ENCODE measurements at regions not wholly inside any gene's neighbourhood (a gene's known extent, or its start where the extent isn't known, plus 50 kb on each side); places are given as distances from the start of the nearest gene placed in this dataset.

- Histone ChIP-seq H3K27me3 (ENCODE audit: low read depth, low read length) (peaks cover 25% of the 10 kb centered on the region), H3K36me3 (replicated peaks; ENCODE audit: low read depth, low read length) (no peaks in the 10 kb centered on the region), H2AFZ (ENCODE audit: low read depth, low read length) (no peak overlapping the region), H4K20me1 (ENCODE audit: insufficient read depth, low read length) (no peaks in the 10 kb centered on the region), H3K9me3 (ENCODE audit: insufficient read depth, low read length) (no peaks in the 10 kb centered on the region), H3K4me1 (ENCODE audit: low read length) (no peaks in the 10 kb centered on the region), H3K9ac (ENCODE audit: low read length) (no peak overlapping the region), H3K4me3 (ENCODE audit: low read length) (no peak overlapping the region), H3K4me2 (ENCODE audit: low read length) (no peak overlapping the region), H3K27ac (ENCODE audit: low read length) (no peak overlapping the region), H3K79me2 (ENCODE audit: low read length) (no peaks in the 10 kb centered on the region)
- no peak for TF ChIP-seq EZH2phosphoT487 (IDR thresholded peaks at IDR 0.05; ENCODE audit: low read depth)
- TF ChIP-seq CTCF (IDR thresholded peaks at IDR 0.05; ENCODE audit: low read depth, low read length): no peak
Observed at GRCh38 chr17:77592106-77592865, 366.2 kb upstream of the TNRC6C start.

GRCh38 chr17:77593081-77593480, 365.4 kb upstream of the TNRC6C start:
- H3K79me2 ChIP-seq (ENCODE audit: low read length): no peaks in the 10 kb centered on the region
- no peak overlapping the region for H3K27ac ChIP-seq (ENCODE audit: low read length)
- H3K9me3 ChIP-seq (ENCODE audit: insufficient read depth, low read length): no peaks in the 10 kb centered on the region
- no peak for TF ChIP-seq EZH2phosphoT487 (IDR thresholded peaks at IDR 0.05; ENCODE audit: low read depth)
- no peak for TF ChIP-seq CTCF (IDR thresholded peaks at IDR 0.05; ENCODE audit: low read depth, low read length)
- H3K9ac ChIP-seq (ENCODE audit: low read length): no peak overlapping the region
- H3K27me3 ChIP-seq (ENCODE audit: low read depth, low read length): peaks cover 25% of the 10 kb centered on the region
- no peaks in the 10 kb centered on the region for H4K20me1 ChIP-seq (ENCODE audit: insufficient read depth, low read length)
- H3K4me2 ChIP-seq (ENCODE audit: low read length): no peak overlapping the region
- no peak overlapping the region for H2AFZ ChIP-seq (ENCODE audit: low read depth, low read length)
- H3K36me3 ChIP-seq (replicated peaks; ENCODE audit: low read depth, low read length): no peaks in the 10 kb centered on the region
- H3K4me1 ChIP-seq (ENCODE audit: low read length): no peaks in the 10 kb centered on the region
- H3K4me3 ChIP-seq (ENCODE audit: low read length): no peak overlapping the region

- Histone ChIP-seq H3K36me3 (replicated peaks; ENCODE audit: low read depth, low read length) (no peaks in the 10 kb centered on the region), H3K27me3 (ENCODE audit: low read depth, low read length) (peaks cover 25% of the 10 kb centered on the region)
Observed at GRCh38 chr17:77594416-77595209, 363.9 kb upstream of the TNRC6C start.

More at GRCh38 chr17:77594416-77595209, 363.9 kb upstream of the TNRC6C start:
- H2AFZ ChIP-seq (ENCODE audit: low read depth, low read length): no peak overlapping the region
- no peaks in the 10 kb centered on the region for H3K4me1 ChIP-seq (ENCODE audit: low read length)
- H3K27ac ChIP-seq (ENCODE audit: low read length): no peak overlapping the region
- no peaks in the 10 kb centered on the region for H3K79me2 ChIP-seq (ENCODE audit: low read length)
- H4K20me1 ChIP-seq (ENCODE audit: insufficient read depth, low read length): no peaks in the 10 kb centered on the region
- no peak overlapping the region for H3K4me2 ChIP-seq (ENCODE audit: low read length)
- no peak overlapping the region for H3K4me3 ChIP-seq (ENCODE audit: low read length)
- TF ChIP-seq EZH2phosphoT487 (IDR thresholded peaks at IDR 0.05; ENCODE audit: low read depth): no peak
- no peak for TF ChIP-seq CTCF (IDR thresholded peaks at IDR 0.05; ENCODE audit: low read depth, low read length)
- no peaks in the 10 kb centered on the region for H3K9me3 ChIP-seq (ENCODE audit: insufficient read depth, low read length)
- no peak overlapping the region for H3K9ac ChIP-seq (ENCODE audit: low read length)

Measured in OCI-LY3 (cell line).